ENCODE measurements at regions not wholly inside any gene's neighbourhood (a gene's known extent, or its start where the extent isn't known, plus 50 kb on each side); places are given as distances from the start of the nearest gene placed in this dataset.

GRCh38 chr2:208827549-208828221 is 421.1 kb downstream of the PTH2R start (continued):
- no peak for TF ChIP-seq POLR2AphosphoS5 (IDR thresholded peaks at IDR 0.05; ENCODE audit: low read depth, low read length)
- TF ChIP-seq, protein P1, sequence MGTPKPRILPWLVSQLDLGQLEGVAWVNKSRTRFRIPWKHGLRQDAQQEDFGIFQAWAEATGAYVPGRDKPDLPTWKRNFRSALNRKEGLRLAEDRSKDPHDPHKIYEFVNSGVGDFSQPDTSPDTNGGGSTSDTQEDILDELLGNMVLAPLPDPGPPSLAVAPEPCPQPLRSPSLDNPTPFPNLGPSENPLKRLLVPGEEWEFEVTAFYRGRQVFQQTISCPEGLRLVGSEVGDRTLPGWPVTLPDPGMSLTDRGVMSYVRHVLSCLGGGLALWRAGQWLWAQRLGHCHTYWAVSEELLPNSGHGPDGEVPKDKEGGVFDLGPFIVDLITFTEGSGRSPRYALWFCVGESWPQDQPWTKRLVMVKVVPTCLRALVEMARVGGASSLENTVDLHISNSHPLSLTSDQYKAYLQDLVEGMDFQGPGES (IDR thresholded peaks at IDR 0.05; ENCODE audit: low read depth, low read length) = no peak
- TF ChIP-seq SMC3 (IDR thresholded peaks at IDR 0.05; ENCODE audit: low read depth, low read length) = no peak

GRCh38 chr2:208830203-208830602 is 423.6 kb downstream of the PTH2R start:
- H3K4me2 ChIP-seq = no peak overlapping the region
- H3F3A ChIP-seq (replicated peaks; ENCODE audit: insufficient read depth) = no peaks in the 10 kb centered on the region
- no peaks in the 10 kb centered on the region for H3K27me3 ChIP-seq (ENCODE audit: insufficient read depth)
- H2AFZ ChIP-seq (ENCODE audit: low read depth) = no peak overlapping the region
- WGBS (ENCODE audit: low lambda C conversion rate) = 28% methylated on average over 3 of the region's 3 CpGs
- DNase-seq = no peak
- no peaks in the 10 kb centered on the region for H3K79me2 ChIP-seq (ENCODE audit: insufficient read depth)
- H3K9me2 ChIP-seq = no peaks in the 10 kb centered on the region
- CTCF ChIA-PET = interaction anchor here (1.2 kb wide), 1 partner anchor 10 kb away, joined by 3 read pairs; no protein-coding TSS in a partner anchor
- no peaks in the 10 kb centered on the region for H4K20me1 ChIP-seq (ENCODE audit: insufficient read depth)
- H3K36me3 ChIP-seq (replicated peaks in 1 of 2; ENCODE audit: control insufficient read depth in 1 of 2, insufficient read depth in 2 of 2, low read length in 1 of 2) = no peaks in the 10 kb centered on the region
- no peaks in the 10 kb centered on the region for H3K4me1 ChIP-seq (ENCODE audit: control insufficient read depth in 1 of 2, insufficient read depth in 2 of 2, low read depth in 1 of 2, low read length in 1 of 2)
- TF ChIP-seq MXI1 (IDR thresholded peaks at IDR 0.05; ENCODE audit: low read depth, low read length) = no peak
- no peak for TF ChIP-seq TCF12 (IDR thresholded peaks at IDR 0.05)
- no peak for TF ChIP-seq CHD2 (IDR thresholded peaks at IDR 0.05; ENCODE audit: low read length, partially characterized antibody)
- TF ChIP-seq NRF1 (IDR thresholded peaks at IDR 0.05; ENCODE audit: low read depth, low read length) = no peak
- TF ChIP-seq REST (IDR thresholded peaks at IDR 0.05; ENCODE audit: low read depth, low read length) = no peak
- no peak for TF ChIP-seq PBX3 (IDR thresholded peaks at IDR 0.05)
- no peak for TF ChIP-seq SMC3 (IDR thresholded peaks at IDR 0.05; ENCODE audit: low read depth, low read length)
- no peak overlapping the region for H3K9ac ChIP-seq
- no peaks in the 10 kb centered on the region for H3K9me3 ChIP-seq
- H3K4me3 ChIP-seq (ENCODE audit: low read depth in 2 of 2, low read length in 1 of 2) = no peak overlapping the region
- POLR2A ChIA-PET = no interaction called here
- no peak overlapping the region for H3K27ac ChIP-seq (ENCODE audit: low read depth in 2 of 2, low read length in 1 of 2)

Data from SK-N-SH (cell line).